ENCODE measurements at regions not wholly inside any gene's neighbourhood (a gene's known extent, or its start where the extent isn't known, plus 50 kb on each side); places are given as distances from the start of the nearest gene placed in this dataset.
A peak's percentile ranks its signal among the peaks of the same experiment; 100 is the strongest.

GRCh38 chr2:145987793-145988192 lies 1467.9 kb upstream of the ZEB2 start:
- no peak overlapping the region for H3K4me3 ChIP-seq (ENCODE audit: severe bottlenecking)
- DNase-seq (ENCODE audit: low spot score) (no peak), ATAC-seq (ENCODE audit: low read depth) (no peak)
- TF ChIP-seq CTCF (IDR thresholded peaks at IDR 0.05; ENCODE audit: poor library complexity, severe bottlenecking) = no peak
- H3K9me3 ChIP-seq (ENCODE audit: severe bottlenecking) = no peaks in the 10 kb centered on the region
- H3K27me3 ChIP-seq (ENCODE audit: insufficient read depth, poor library complexity, severe bottlenecking) = no peaks in the 10 kb centered on the region
- peaks cover 14% of the 10 kb centered on the region for H3K4me1 ChIP-seq (ENCODE audit: insufficient read depth, poor library complexity, severe bottlenecking)
- H3K36me3 ChIP-seq (ENCODE audit: low read depth) = no peaks in the 10 kb centered on the region
- H3K27ac ChIP-seq (ENCODE audit: poor library complexity, severe bottlenecking) = no peak overlapping the region

- no peak overlapping the region for H3K27ac ChIP-seq (ENCODE audit: poor library complexity, severe bottlenecking)
- H3K4me1 ChIP-seq (ENCODE audit: insufficient read depth, poor library complexity, severe bottlenecking) = peaks cover 14% of the 10 kb centered on the region
- H3K36me3 ChIP-seq (ENCODE audit: low read depth) = no peaks in the 10 kb centered on the region
- H3K9me3 ChIP-seq (ENCODE audit: severe bottlenecking) = no peaks in the 10 kb centered on the region
- H3K4me3 ChIP-seq (ENCODE audit: severe bottlenecking) = no peak overlapping the region
- TF ChIP-seq CTCF (IDR thresholded peaks at IDR 0.05; ENCODE audit: poor library complexity, severe bottlenecking) = no peak
- DNase-seq (ENCODE audit: low spot score) (no peak), ATAC-seq (ENCODE audit: low read depth) (no peak)
- no peaks in the 10 kb centered on the region for H3K27me3 ChIP-seq (ENCODE audit: insufficient read depth, poor library complexity, severe bottlenecking)
Measured at GRCh38 chr2:145985517-145985916, 1465.6 kb upstream of the ZEB2 start.

- Histone ChIP-seq H3K27ac (ENCODE audit: poor library complexity, severe bottlenecking) (no peak overlapping the region), H3K9me3 (ENCODE audit: severe bottlenecking) (no peaks in the 10 kb centered on the region), H3K36me3 (ENCODE audit: low read depth) (no peaks in the 10 kb centered on the region), H3K4me3 (ENCODE audit: severe bottlenecking) (no peak overlapping the region), H3K27me3 (ENCODE audit: insufficient read depth, poor library complexity, severe bottlenecking) (no peaks in the 10 kb centered on the region), H3K4me1 (ENCODE audit: insufficient read depth, poor library complexity, severe bottlenecking) (peaks cover 14% of the 10 kb centered on the region)
- ATAC-seq (ENCODE audit: low read depth) (peak; percentile 98), DNase-seq (ENCODE audit: low spot score) (no peak)
- TF ChIP-seq CTCF (IDR thresholded peaks at IDR 0.05; ENCODE audit: poor library complexity, severe bottlenecking) = no peak
Measured at GRCh38 chr2:145984580-145984979, 1464.7 kb upstream of the ZEB2 start.

GRCh38 chr2:145980318-145980717 lies 1460.4 kb upstream of the ZEB2 start:
- no peak overlapping the region for H3K27ac ChIP-seq (ENCODE audit: poor library complexity, severe bottlenecking)
- H3K4me1 ChIP-seq (ENCODE audit: insufficient read depth, poor library complexity, severe bottlenecking) = peaks cover 14% of the 10 kb centered on the region
- H3K4me3 ChIP-seq (ENCODE audit: severe bottlenecking) = no peak overlapping the region
- no peaks in the 10 kb centered on the region for H3K9me3 ChIP-seq (ENCODE audit: severe bottlenecking)
- DNase-seq (ENCODE audit: low spot score) (no peak), ATAC-seq (ENCODE audit: low read depth) (no peak)
- no peaks in the 10 kb centered on the region for H3K27me3 ChIP-seq (ENCODE audit: insufficient read depth, poor library complexity, severe bottlenecking)
- no peak for TF ChIP-seq CTCF (IDR thresholded peaks at IDR 0.05; ENCODE audit: poor library complexity, severe bottlenecking)
- no peaks in the 10 kb centered on the region for H3K36me3 ChIP-seq (ENCODE audit: low read depth)

- no peak overlapping the region for H3K27ac ChIP-seq (ENCODE audit: poor library complexity, severe bottlenecking)
- no peaks in the 10 kb centered on the region for H3K27me3 ChIP-seq (ENCODE audit: insufficient read depth, poor library complexity, severe bottlenecking)
- no peak overlapping the region for H3K4me3 ChIP-seq (ENCODE audit: severe bottlenecking)
- no peak for ATAC-seq (ENCODE audit: low read depth)
- no peaks in the 10 kb centered on the region for H3K36me3 ChIP-seq (ENCODE audit: low read depth)
- TF ChIP-seq CTCF (IDR thresholded peaks at IDR 0.05; ENCODE audit: poor library complexity, severe bottlenecking) = no peak
- H3K4me1 ChIP-seq (ENCODE audit: insufficient read depth, poor library complexity, severe bottlenecking) = no peaks in the 10 kb centered on the region
- no peak for DNase-seq (ENCODE audit: low spot score)
- H3K9me3 ChIP-seq (ENCODE audit: severe bottlenecking) = no peaks in the 10 kb centered on the region
Measured at GRCh38 chr2:145975406-145975805, 1455.5 kb upstream of the ZEB2 start.

Measured in RWPE2 (cell line).